Cerebellar cortex (tissue), 1 donor: ENCODE measurements at regions not wholly inside any gene's neighbourhood (a gene's known extent, or its start where the extent isn't known, plus 50 kb on each side); places are given as distances from the start of the nearest gene placed in this dataset.

Experiments
- DNase-seq: peaks from one replicate; pipeline ENCODE4 v3.0.0-alpha.2; 2015; ENCODE audit warnings: low spot score

- DNase-seq: no peak
Measured at GRCh38 chr2:240284503-240285259, 144.2 kb upstream of the OTOS start.

GRCh38 chr2:240285725-240286124 lies 145.3 kb upstream of the OTOS start:
- no peak for DNase-seq

- no peak for DNase-seq
Measured at GRCh38 chr2:240286596-240286995, 146.1 kb upstream of the OTOS start.

- DNase-seq: no peak
Measured at GRCh38 chr2:240287011-240287410, 146.6 kb upstream of the OTOS start.

- DNase-seq: no peak
Measured at GRCh38 chr2:240287496-240288086, 147.1 kb upstream of the OTOS start.

- DNase-seq: no peak
Measured at GRCh38 chr2:240288087-240288521, 147.4 kb upstream of the GPC1 start.

GRCh38 chr2:240289701-240290431 lies 145.6 kb upstream of the GPC1 start:
- DNase-seq: no peak

GRCh38 chr2:240290432-240291336 lies 144.8 kb upstream of the GPC1 start:
- peak; percentile 19 for DNase-seq

- no peak for DNase-seq
Measured at GRCh38 chr2:240291337-240292034, 144.0 kb upstream of the GPC1 start.

GRCh38 chr2:240292035-240292574 lies 143.4 kb upstream of the GPC1 start:
- no peak for DNase-seq

GRCh38 chr2:240292619-240293525 lies 142.6 kb upstream of the GPC1 start:
- DNase-seq: no peak

- DNase-seq: no peak
Measured at GRCh38 chr2:240293557-240294461, 141.7 kb upstream of the GPC1 start.

GRCh38 chr2:240294514-240294913 lies 140.9 kb upstream of the GPC1 start:
- no peak for DNase-seq

GRCh38 chr2:240295256-240296103 lies 140.0 kb upstream of the GPC1 start:
- DNase-seq: no peak

GRCh38 chr2:240296104-240296406 lies 139.4 kb upstream of the GPC1 start:
- no peak for DNase-seq

- no peak for DNase-seq
Measured at GRCh38 chr2:240296476-240297255, 138.8 kb upstream of the GPC1 start.
